ENCODE measurements at regions not wholly inside any gene's neighbourhood (a gene's known extent, or its start where the extent isn't known, plus 50 kb on each side); places are given as distances from the start of the nearest gene placed in this dataset.

GRCh38 chr2:144279165-144279564 is 240.8 kb downstream of the ZEB2 start:
- no peak for TF ChIP-seq TSHZ2 (CRISPR knock-in tag; IDR thresholded peaks at IDR 0.05)
- TF ChIP-seq, protein P1, sequence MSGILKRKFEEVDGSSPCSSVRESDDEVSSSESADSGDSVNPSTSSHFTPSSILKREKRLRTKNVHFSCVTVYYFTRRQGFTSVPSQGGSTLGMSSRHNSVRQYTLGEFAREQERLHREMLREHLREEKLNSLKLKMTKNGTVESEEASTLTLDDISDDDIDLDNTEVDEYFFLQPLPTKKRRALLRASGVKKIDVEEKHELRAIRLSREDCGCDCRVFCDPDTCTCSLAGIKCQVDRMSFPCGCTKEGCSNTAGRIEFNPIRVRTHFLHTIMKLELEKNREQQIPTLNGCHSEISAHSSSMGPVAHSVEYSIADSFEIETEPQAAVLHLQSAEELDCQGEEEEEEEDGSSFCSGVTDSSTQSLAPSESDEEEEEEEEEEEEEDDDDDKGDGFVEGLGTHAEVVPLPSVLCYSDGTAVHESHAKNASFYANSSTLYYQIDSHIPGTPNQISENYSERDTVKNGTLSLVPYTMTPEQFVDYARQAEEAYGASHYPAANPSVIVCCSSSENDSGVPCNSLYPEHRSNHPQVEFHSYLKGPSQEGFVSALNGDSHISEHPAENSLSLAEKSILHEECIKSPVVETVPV (CRISPR knock-in tag; IDR thresholded peaks at IDR 0.05), result no peak
- TF ChIP-seq ZNF565 (CRISPR knock-in tag; conservative IDR thresholded peaks at IDR 0.05; ENCODE audit: low read depth), result no peak
- no peak for TF ChIP-seq ARNTL (CRISPR knock-in tag; IDR thresholded peaks at IDR 0.05; ENCODE audit: borderline replicate concordance, low read depth)
- TF ChIP-seq PATZ1 (CRISPR knock-in tag; IDR thresholded peaks at IDR 0.05; ENCODE audit: borderline replicate concordance), result no peak
- TF ChIP-seq CSDC2 (CRISPR knock-in tag; IDR thresholded peaks at IDR 0.05), result no peak
- no peak for TF ChIP-seq SNAI2 (CRISPR knock-in tag; IDR thresholded peaks at IDR 0.05)
- no peak for TF ChIP-seq BACH2 (CRISPR knock-in tag; IDR thresholded peaks at IDR 0.05; ENCODE audit: borderline replicate concordance)
- TF ChIP-seq ZNF70 (CRISPR knock-in tag; IDR thresholded peaks at IDR 0.05), result no peak
- TF ChIP-seq CREB5 (CRISPR knock-in tag; IDR thresholded peaks at IDR 0.05; ENCODE audit: low read depth), result no peak
- TF ChIP-seq RARB (CRISPR knock-in tag; IDR thresholded peaks at IDR 0.05), result no peak
- no peak for TF ChIP-seq POU6F1 (CRISPR knock-in tag; IDR thresholded peaks at IDR 0.05; ENCODE audit: borderline replicate concordance, low read depth)
- TF ChIP-seq ZFP30 (CRISPR knock-in tag; IDR thresholded peaks at IDR 0.05), result no peak
- TF ChIP-seq GLIS3 (CRISPR knock-in tag; IDR thresholded peaks at IDR 0.05), result no peak
